Neutrophil (primary cell): ENCODE measurements at regions not wholly inside any gene's neighbourhood (a gene's known extent, or its start where the extent isn't known, plus 50 kb on each side); places are given as distances from the start of the nearest gene placed in this dataset.
"Not testable (repeated sequence)": the region's sequence is repeated elsewhere in the genome, so short reads cannot be mapped to it uniquely, and the experiment has no call there.

Experiments used
- H3K27ac ChIP-seq: fragments of 200-600 bp; sonication (generic); 2 replicates; pipeline ENCODE4 v1.5.1; 2016; ENCODE audit warnings: mild to moderate bottlenecking, moderate library complexity
- H3K27me3 ChIP-seq: fragments of 200-600 bp; sonication (generic); 2 replicates; pipeline ENCODE4 v1.6.0; 2016; ENCODE audit warnings: mild to moderate bottlenecking
- H3K36me3 ChIP-seq: fragments of 200-600 bp; sonication (generic); 2 replicates; pipeline ENCODE4 v1.5.1; 2017
- H3K4me1 ChIP-seq, 2 experiments: fragments of 200-600 bp in 1 of 2; sonication (generic) in 1 of 2; 1 replicate in 1 of 2; 2 replicates in 1 of 2; pipeline versions ENCODE4 v1.5.1 to v1.6.1; 2013 to 2016; ENCODE audit warnings: low read depth in 1 of 2, low read length in 1 of 2, mild to moderate bottlenecking in 1 of 2, moderate library complexity in 1 of 2; ENCODE audit not compliant: control insufficient read depth in 1 of 2, insufficient read depth in 1 of 2
- H3K4me3 ChIP-seq, 2 experiments: fragments of 200-600 bp in 1 of 2; sonication (generic) in 1 of 2; 1 replicate in 1 of 2; 2 replicates in 1 of 2; pipeline ENCODE4 v1.5.1; 2013 to 2016; ENCODE audit warnings: low read depth in 1 of 2, low read length in 1 of 2, mild to moderate bottlenecking in 1 of 2, moderate library complexity in 1 of 2
- H3K9me3 ChIP-seq: fragments of 200-600 bp; sonication (generic); 2 replicates; pipeline ENCODE4 v1.5.1; 2016
- CTCF ChIP-seq: fragments of 200-600 bp; sonication (generic); IDR thresholded peaks from 2 replicates; pipeline ENCODE4 v1.5.1; 2016; ENCODE audit warnings: antibody characterized with exemption

DNA sequence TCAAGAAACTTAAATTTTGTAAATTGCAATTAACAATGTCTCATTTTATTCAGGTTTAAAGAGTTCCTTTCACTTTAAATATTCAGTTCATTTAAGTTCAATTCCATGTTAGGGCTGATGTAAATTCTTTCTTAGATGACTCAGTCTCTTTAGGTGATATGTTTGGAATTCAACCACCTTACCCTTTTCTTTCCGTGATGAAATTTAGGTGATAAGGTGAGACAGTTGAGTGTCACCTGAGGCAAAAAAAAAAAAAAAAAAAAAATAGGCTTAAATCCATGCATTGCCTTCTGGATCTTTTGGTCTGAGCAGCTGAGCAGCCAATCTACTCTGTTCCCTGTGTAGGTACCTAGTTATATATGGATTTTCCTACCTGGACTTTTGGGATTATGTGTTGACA lies 299.5 kb downstream of the DAD1 start:
- H3K9me3 ChIP-seq, result no peaks in the 10 kb centered on the region
- no peaks in the 10 kb centered on the region for H3K4me1 ChIP-seq
- no peak overlapping the region for H3K27ac ChIP-seq
- no peak overlapping the region for H3K4me3 ChIP-seq
- no peak for TF ChIP-seq CTCF
- no peaks in the 10 kb centered on the region for H3K36me3 ChIP-seq
- H3K27me3 ChIP-seq, result no peaks in the 10 kb centered on the region

DNA sequence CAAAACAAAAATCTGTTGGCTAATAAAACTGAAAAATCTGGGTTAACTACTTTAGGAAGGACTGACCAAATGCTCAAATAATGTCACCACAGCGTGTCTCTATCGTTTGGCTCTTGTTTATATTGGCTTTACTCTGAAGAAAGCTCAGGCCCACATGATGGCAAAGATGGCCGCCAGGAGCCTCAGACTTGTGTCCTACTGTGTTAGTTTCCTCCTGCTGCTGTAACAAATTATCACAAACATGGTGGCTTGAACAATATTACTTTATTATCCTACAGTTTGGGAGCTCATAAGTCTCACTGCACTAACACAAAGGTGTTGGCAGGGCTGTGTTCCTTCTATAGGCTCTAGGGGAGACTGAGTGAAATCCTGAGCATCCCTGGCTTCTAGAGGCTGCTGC lies 303.0 kb downstream of the DAD1 start:
- no peaks in the 10 kb centered on the region for H3K27me3 ChIP-seq
- no peak overlapping the region for H3K27ac ChIP-seq
- no peak for TF ChIP-seq CTCF
- H3K36me3 ChIP-seq, result no peaks in the 10 kb centered on the region
- H3K4me3 ChIP-seq, result no peak overlapping the region
- no peaks in the 10 kb centered on the region for H3K9me3 ChIP-seq
- H3K4me1 ChIP-seq, result peaks cover 0 to 5% of the 10 kb centered on the region in 2 experiments

- no peaks in the 10 kb centered on the region for H3K36me3 ChIP-seq
- no peaks in the 10 kb centered on the region for H3K27me3 ChIP-seq
- peaks cover 0 to 5% of the 10 kb centered on the region in 2 experiments for H3K4me1 ChIP-seq
- no peak overlapping the region for H3K4me3 ChIP-seq
- no peak overlapping the region for H3K27ac ChIP-seq
- H3K9me3 ChIP-seq, result no peaks in the 10 kb centered on the region
- TF ChIP-seq CTCF, result no peak
Measured at GRCh38 chr14:22282949-22283348, 306.1 kb downstream of the DAD1 start.

GRCh38 chr14:22282417-22282816 lies 306.6 kb downstream of the DAD1 start:
- H3K27ac ChIP-seq, result no peak overlapping the region
- no peaks in the 10 kb centered on the region for H3K9me3 ChIP-seq
- no peak overlapping the region for H3K4me3 ChIP-seq
- H3K36me3 ChIP-seq, result no peaks in the 10 kb centered on the region
- no peak for TF ChIP-seq CTCF
- H3K4me1 ChIP-seq, result peaks cover 0 to 5% of the 10 kb centered on the region in 2 experiments
- no peaks in the 10 kb centered on the region for H3K27me3 ChIP-seq

GRCh38 chr14:22281447-22281874 lies 307.6 kb downstream of the DAD1 start:
- H3K4me3 ChIP-seq, H3K9me3 ChIP-seq, H3K27me3 ChIP-seq, H3K4me1 ChIP-seq, H3K36me3 ChIP-seq, H3K27ac ChIP-seq: not testable (repeated sequence)

- no peak overlapping the region for H3K4me3 ChIP-seq
- peaks cover 0 to 5% of the 10 kb centered on the region in 2 experiments for H3K4me1 ChIP-seq
Measured at GRCh38 chr14:22280497-22281316, 308.3 kb downstream of the DAD1 start.

More at GRCh38 chr14:22280497-22281316, 308.3 kb downstream of the DAD1 start:
- Histone ChIP-seq H3K27ac (no peak overlapping the region), H3K36me3 (no peaks in the 10 kb centered on the region), H3K27me3 (no peaks in the 10 kb centered on the region), H3K9me3 (no peaks in the 10 kb centered on the region)
- no peak for TF ChIP-seq CTCF
